Cardiac fibroblast (primary cell): ENCODE measurements at regions not wholly inside any gene's neighbourhood (a gene's known extent, or its start where the extent isn't known, plus 50 kb on each side); places are given as distances from the start of the nearest gene placed in this dataset.

Experiments
- DNase-seq, 2 donors: peaks; one replicate each; pipeline versions ENCODE4 v3.0.0 to v3.0.0-alpha.2; 2010; ENCODE audit warnings: low read depth in 2 of 2
- H3K4me3 ChIP-seq, 2 donors: replicated peaks in 1 of 2; 1 replicate in 1 of 2; 2 replicates in 1 of 2; pipeline ENCODE4 v1.5.1; 2011; ENCODE audit warnings: low read depth in 2 of 2, low read length in 2 of 2, mild to moderate bottlenecking in 2 of 2, moderate library complexity in 1 of 2
- CTCF ChIP-seq: IDR thresholded peaks from one replicate; pipeline ENCODE4 v1.5.1; 2011; ENCODE audit warnings: low read depth, mild to moderate bottlenecking, low read length, inconsistent platforms

- no peak overlapping the region for H3K4me3 ChIP-seq
- no peak for DNase-seq
- TF ChIP-seq CTCF = no peak
Measured at GRCh38 chr6:94251878-94252277, 832.5 kb upstream of the EPHA7 start.

- TF ChIP-seq CTCF = no peak
- no peak overlapping the region for H3K4me3 ChIP-seq
- no peak for DNase-seq
Measured at GRCh38 chr6:94245395-94245794, 826.0 kb upstream of the EPHA7 start.

GRCh38 chr6:94238868-94239267, 819.5 kb upstream of the EPHA7 start:
- no peak for TF ChIP-seq CTCF
- no peak for DNase-seq
- H3K4me3 ChIP-seq = no peak overlapping the region

GRCh38 chr6:94227741-94228140, 808.4 kb upstream of the EPHA7 start:
- no peak for DNase-seq
- no peak overlapping the region for H3K4me3 ChIP-seq
- TF ChIP-seq CTCF = no peak

GRCh38 chr6:94217836-94218235, 798.5 kb upstream of the EPHA7 start:
- no peak for DNase-seq
- H3K4me3 ChIP-seq = no peak overlapping the region
- no peak for TF ChIP-seq CTCF

- no peak overlapping the region for H3K4me3 ChIP-seq
- TF ChIP-seq CTCF = no peak
- no peak for DNase-seq
Measured at GRCh38 chr6:94215552-94215951, 796.2 kb upstream of the EPHA7 start.

- DNase-seq = no peak
- H3K4me3 ChIP-seq = no peak overlapping the region
- no peak for TF ChIP-seq CTCF
Measured at GRCh38 chr6:94213226-94213625, 793.9 kb upstream of the EPHA7 start.
